ENCODE measurements at regions not wholly inside any gene's neighbourhood (a gene's known extent, or its start where the extent isn't known, plus 50 kb on each side); places are given as distances from the start of the nearest gene placed in this dataset.

- no peak for DNase-seq
These were observed 1695.2 kb downstream of the STIM2 start for GRCh38 chr4:28555866-28556265.

GRCh38 chr4:28557755-28558154 is 1697.1 kb downstream of the STIM2 start:
- DNase-seq, result no peak

- DNase-seq, result no peak
These were observed 1698.3 kb downstream of the STIM2 start for GRCh38 chr4:28558895-28559294.

GRCh38 chr4:28562913-28563312 is 1702.3 kb downstream of the STIM2 start:
- DNase-seq, result no peak

- no peak for DNase-seq
These were observed 1704.8 kb downstream of the STIM2 start for GRCh38 chr4:28565396-28565795.

- no peak for DNase-seq
These were observed 1740.3 kb downstream of the STIM2 start for GRCh38 chr4:28600958-28601357.

- DNase-seq, result no peak
These were observed 1761.0 kb downstream of the STIM2 start for GRCh38 chr4:28621591-28621990.

- no peak for DNase-seq
These were observed 1776.3 kb downstream of the STIM2 start for GRCh38 chr4:28636971-28637370.

- no peak for DNase-seq
These were observed 1779.1 kb downstream of the STIM2 start for GRCh38 chr4:28639747-28640146.

GRCh38 chr4:28654618-28655017 is 1794.0 kb downstream of the STIM2 start:
- no peak for DNase-seq

- DNase-seq, result no peak
These were observed 1804.7 kb downstream of the STIM2 start for GRCh38 chr4:28665306-28665705.

- DNase-seq, result no peak
These were observed 1814.9 kb downstream of the STIM2 start for GRCh38 chr4:28675582-28675981.

- DNase-seq, result no peak
These were observed 1817.2 kb downstream of the STIM2 start for GRCh38 chr4:28677808-28678207.

- no peak for DNase-seq
These were observed 1822.2 kb downstream of the STIM2 start for GRCh38 chr4:28682847-28683246.

- DNase-seq, result no peak
These were observed 1826.0 kb downstream of the STIM2 start for GRCh38 chr4:28686618-28687017.

- no peak for DNase-seq
These were observed 1830.2 kb downstream of the STIM2 start for GRCh38 chr4:28690890-28691289.

- DNase-seq, result no peak
These were observed 1841.9 kb downstream of the STIM2 start for GRCh38 chr4:28702571-28702970.

GRCh38 chr4:28709891-28710290 is 1849.2 kb downstream of the STIM2 start:
- no peak for DNase-seq

- no peak for DNase-seq
These were observed 1862.7 kb downstream of the STIM2 start for GRCh38 chr4:28723371-28723770.

- DNase-seq, result no peak
These were observed 1863.6 kb downstream of the STIM2 start for GRCh38 chr4:28724239-28724638.

- no peak for DNase-seq
These were observed 1869.7 kb downstream of the STIM2 start for GRCh38 chr4:28730304-28730703.

- no peak for DNase-seq
These were observed 1883.4 kb downstream of the STIM2 start for GRCh38 chr4:28744066-28744465.

GRCh38 chr4:28754376-28754775 is 1893.7 kb downstream of the STIM2 start:
- no peak for DNase-seq

- DNase-seq, result no peak
These were observed 1894.4 kb downstream of the STIM2 start for GRCh38 chr4:28755081-28755480.

GRCh38 chr4:28759064-28759463 is 1898.4 kb downstream of the STIM2 start:
- no peak for DNase-seq

- no peak for DNase-seq
These were observed 1899.4 kb downstream of the STIM2 start for GRCh38 chr4:28760003-28760402.

Data from activated effector memory CD4-positive, alpha-beta T cell treated with anti-CD3 and anti-CD28 coated beads, Interleukin-2, amount 50 U/mL, for 16 hours (primary cell).